DND-41 (cell line): ENCODE measurements at regions not wholly inside any gene's neighbourhood (a gene's known extent, or its start where the extent isn't known, plus 50 kb on each side); places are given as distances from the start of the nearest gene placed in this dataset.

Experiments
- EZH2 ChIP-seq: IDR thresholded peaks from 3 replicates; pipeline ENCODE4 v1.6.1; 2012; ENCODE audit warnings: borderline replicate concordance, low read depth, mild to moderate bottlenecking, moderate library complexity, low read length, inconsistent platforms; ENCODE audit not compliant: severe bottlenecking
- TF ChIP-seq, protein P1 (sequence below): IDR thresholded peaks from 2 replicates; pipeline ENCODE4 v1.5.1; 2012; ENCODE audit warnings: borderline replicate concordance, low read length, moderate library complexity, mild to moderate bottlenecking; ENCODE audit not compliant: poor library complexity, severe bottlenecking; ENCODE audit errors: extremely low read depth

DNA sequence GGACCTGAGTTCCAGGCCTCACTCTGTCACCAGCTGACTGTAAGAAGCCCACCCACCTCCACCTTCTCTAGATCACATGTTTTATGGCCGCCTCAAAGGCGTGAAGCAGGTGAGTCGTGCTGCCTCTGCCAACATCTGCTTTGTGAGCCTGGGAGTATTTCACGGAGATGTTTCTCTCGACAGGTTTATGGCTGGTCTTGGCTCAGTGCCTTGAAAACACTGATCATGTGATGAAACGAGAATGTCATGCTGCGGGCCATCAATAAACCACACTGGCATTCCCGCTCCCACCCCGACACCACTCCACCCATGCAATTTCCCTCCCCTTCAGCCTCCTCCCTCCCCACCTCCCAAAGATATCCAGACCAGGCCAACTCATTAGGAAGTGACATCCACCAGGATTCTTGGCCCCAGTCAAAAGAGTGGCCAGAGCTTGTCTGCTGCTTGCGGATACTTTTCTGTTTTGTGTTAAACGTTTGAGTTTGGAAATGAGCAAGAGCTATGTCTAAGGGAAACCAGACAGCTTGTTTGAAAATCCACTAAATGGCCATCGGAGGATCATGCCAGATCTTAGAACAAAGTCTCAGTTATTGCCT lies 53.8 kb upstream of the NTF3 start:
- TF ChIP-seq, protein P1, sequence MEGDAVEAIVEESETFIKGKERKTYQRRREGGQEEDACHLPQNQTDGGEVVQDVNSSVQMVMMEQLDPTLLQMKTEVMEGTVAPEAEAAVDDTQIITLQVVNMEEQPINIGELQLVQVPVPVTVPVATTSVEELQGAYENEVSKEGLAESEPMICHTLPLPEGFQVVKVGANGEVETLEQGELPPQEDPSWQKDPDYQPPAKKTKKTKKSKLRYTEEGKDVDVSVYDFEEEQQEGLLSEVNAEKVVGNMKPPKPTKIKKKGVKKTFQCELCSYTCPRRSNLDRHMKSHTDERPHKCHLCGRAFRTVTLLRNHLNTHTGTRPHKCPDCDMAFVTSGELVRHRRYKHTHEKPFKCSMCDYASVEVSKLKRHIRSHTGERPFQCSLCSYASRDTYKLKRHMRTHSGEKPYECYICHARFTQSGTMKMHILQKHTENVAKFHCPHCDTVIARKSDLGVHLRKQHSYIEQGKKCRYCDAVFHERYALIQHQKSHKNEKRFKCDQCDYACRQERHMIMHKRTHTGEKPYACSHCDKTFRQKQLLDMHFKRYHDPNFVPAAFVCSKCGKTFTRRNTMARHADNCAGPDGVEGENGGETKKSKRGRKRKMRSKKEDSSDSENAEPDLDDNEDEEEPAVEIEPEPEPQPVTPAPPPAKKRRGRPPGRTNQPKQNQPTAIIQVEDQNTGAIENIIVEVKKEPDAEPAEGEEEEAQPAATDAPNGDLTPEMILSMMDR = no peak
- TF ChIP-seq EZH2 = no peak
